ENCODE measurements at regions not wholly inside any gene's neighbourhood (a gene's known extent, or its start where the extent isn't known, plus 50 kb on each side); places are given as distances from the start of the nearest gene placed in this dataset.

DNA sequence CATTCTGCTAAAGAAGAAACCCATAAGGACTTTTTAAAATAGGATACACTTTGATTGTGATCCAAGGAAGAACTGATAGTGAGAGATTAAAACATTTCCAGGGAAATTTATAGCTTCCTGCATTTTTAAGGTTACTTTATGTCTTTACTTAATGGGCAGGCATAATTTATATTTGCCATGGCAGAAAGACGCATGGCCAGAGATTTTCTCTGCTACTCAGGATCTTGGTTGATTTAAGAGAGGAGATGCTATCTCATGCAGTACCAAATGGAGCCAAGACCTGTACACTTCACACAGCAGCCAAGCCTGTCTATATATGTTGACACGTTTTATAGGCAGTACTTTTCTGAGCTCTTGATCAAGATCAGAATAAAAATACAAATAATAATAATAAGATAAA, 60.9 kb upstream of the NT5C1B start:
- Mint-ChIP-seq H3K27me3 (ENCODE audit: unreplicated experiment) (no peaks in the 10 kb centered on the region), H3K9me3 (ENCODE audit: unreplicated experiment) (no peaks in the 10 kb centered on the region), H3K4me3 (ENCODE audit: unreplicated experiment) (no peak overlapping the region), H3K36me3 (ENCODE audit: low read depth, unreplicated experiment) (no peaks in the 10 kb centered on the region), H3K27ac (ENCODE audit: unreplicated experiment) (no peak overlapping the region), H3K4me1 (ENCODE audit: unreplicated experiment) (no peaks in the 10 kb centered on the region)
- no peak for DNase-seq (ENCODE audit: low spot score)
- TF ChIP-seq CTCF (IDR thresholded peaks at IDR 0.05; ENCODE audit: unreplicated experiment), result no peak

- Mint-ChIP-seq H3K36me3 (ENCODE audit: low read depth, unreplicated experiment) (no peaks in the 10 kb centered on the region), H3K4me1 (ENCODE audit: unreplicated experiment) (no peaks in the 10 kb centered on the region), H3K27ac (ENCODE audit: unreplicated experiment) (no peak overlapping the region), H3K4me3 (ENCODE audit: unreplicated experiment) (no peak overlapping the region), H3K27me3 (ENCODE audit: unreplicated experiment) (no peaks in the 10 kb centered on the region), H3K9me3 (ENCODE audit: unreplicated experiment) (no peaks in the 10 kb centered on the region)
- no peak for DNase-seq (ENCODE audit: low spot score)
- TF ChIP-seq CTCF (IDR thresholded peaks at IDR 0.05; ENCODE audit: unreplicated experiment), result no peak
Observed at GRCh38 chr2:18649502-18650135, 60.2 kb upstream of the NT5C1B start.

- H3K4me3 Mint-ChIP-seq (ENCODE audit: unreplicated experiment), result no peak overlapping the region
- TF ChIP-seq CTCF (IDR thresholded peaks at IDR 0.05; ENCODE audit: unreplicated experiment), result no peak
- H3K27ac Mint-ChIP-seq (ENCODE audit: unreplicated experiment), result no peak overlapping the region
- H3K9me3 Mint-ChIP-seq (ENCODE audit: unreplicated experiment), result no peaks in the 10 kb centered on the region
- H3K36me3 Mint-ChIP-seq (ENCODE audit: low read depth, unreplicated experiment), result no peaks in the 10 kb centered on the region
- no peaks in the 10 kb centered on the region for H3K4me1 Mint-ChIP-seq (ENCODE audit: unreplicated experiment)
- no peak for DNase-seq (ENCODE audit: low spot score)
- H3K27me3 Mint-ChIP-seq (ENCODE audit: unreplicated experiment), result no peaks in the 10 kb centered on the region
Observed at GRCh38 chr2:18648161-18648560, 58.8 kb upstream of the NT5C1B start.

GRCh38 chr2:18647731-18648130, 58.4 kb upstream of the NT5C1B start:
- no peak for DNase-seq (ENCODE audit: low spot score)
- H3K9me3 Mint-ChIP-seq (ENCODE audit: unreplicated experiment), result no peaks in the 10 kb centered on the region
- H3K4me3 Mint-ChIP-seq (ENCODE audit: unreplicated experiment), result no peak overlapping the region
- no peaks in the 10 kb centered on the region for H3K27me3 Mint-ChIP-seq (ENCODE audit: unreplicated experiment)
- H3K4me1 Mint-ChIP-seq (ENCODE audit: unreplicated experiment), result peaks cover under 1% of the 10 kb centered on the region
- TF ChIP-seq CTCF (IDR thresholded peaks at IDR 0.05; ENCODE audit: unreplicated experiment), result no peak
- no peaks in the 10 kb centered on the region for H3K36me3 Mint-ChIP-seq (ENCODE audit: low read depth, unreplicated experiment)
- no peak overlapping the region for H3K27ac Mint-ChIP-seq (ENCODE audit: unreplicated experiment)

DNA sequence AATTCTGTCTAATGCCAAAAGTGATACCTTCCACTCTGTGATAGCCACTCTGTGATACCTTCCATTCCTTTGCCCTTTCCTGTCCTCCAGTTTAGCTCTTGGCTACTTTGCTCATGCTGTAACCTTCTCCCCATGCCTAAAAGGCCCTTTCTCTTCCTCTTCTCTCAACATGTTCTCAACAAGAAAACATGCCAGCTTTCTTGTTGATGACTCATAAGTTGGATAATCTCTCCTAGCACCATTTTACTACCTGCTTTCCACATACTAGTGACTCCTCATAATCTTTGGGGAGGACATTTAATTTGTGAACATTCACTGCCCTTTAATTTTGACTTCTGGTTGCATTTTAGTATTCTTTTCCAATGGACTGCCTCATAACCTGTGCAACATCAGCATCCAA, 55.9 kb upstream of the NT5C1B start:
- no peaks in the 10 kb centered on the region for H3K36me3 Mint-ChIP-seq (ENCODE audit: low read depth, unreplicated experiment)
- no peaks in the 10 kb centered on the region for H3K9me3 Mint-ChIP-seq (ENCODE audit: unreplicated experiment)
- H3K4me1 Mint-ChIP-seq (ENCODE audit: unreplicated experiment), result peaks cover 3% of the 10 kb centered on the region
- no peak overlapping the region for H3K27ac Mint-ChIP-seq (ENCODE audit: unreplicated experiment)
- no peak for TF ChIP-seq CTCF (IDR thresholded peaks at IDR 0.05; ENCODE audit: unreplicated experiment)
- no peaks in the 10 kb centered on the region for H3K27me3 Mint-ChIP-seq (ENCODE audit: unreplicated experiment)
- H3K4me3 Mint-ChIP-seq (ENCODE audit: unreplicated experiment), result no peak overlapping the region
- DNase-seq (ENCODE audit: low spot score), result no peak
